Kidney (tissue), 13 donors: ENCODE measurements at regions not wholly inside any gene's neighbourhood (a gene's known extent, or its start where the extent isn't known, plus 50 kb on each side); places are given as distances from the start of the nearest gene placed in this dataset.

ENCODE experiments used
- DNase-seq, 5 donors: peaks; one replicate each; pipeline ENCODE4 v3.0.0-alpha.2; 2013 to 2020
- FAIRE-seq: peaks from 2 replicates; lab custom pipeline; 2012; peaks lifted over from hg19 to GRCh38; lab: Jason Lieb, UNC
- H3K27ac ChIP-seq, 2 donors: one replicate each; pipeline ENCODE4 v1.7.0; 2013; ENCODE audit warnings: low read depth in 2 of 2, low read length in 2 of 2, inconsistent platforms in 1 of 2
- H3K27me3 ChIP-seq: one replicate; pipeline ENCODE4 v1.7.1; 2013; ENCODE audit warnings: low read length, inconsistent platforms; ENCODE audit not compliant: control insufficient read depth, insufficient read depth
- H3K36me3 ChIP-seq, 3 donors: one replicate each; pipeline versions ENCODE4 v1.7.0 to v1.7.1; 2013; ENCODE audit warnings: low read length in 3 of 3, control low read depth in 1 of 3, inconsistent platforms in 1 of 3; ENCODE audit not compliant: insufficient read depth in 3 of 3, control insufficient read depth in 2 of 3
- H3K4me1 ChIP-seq, 3 donors: one replicate each; pipeline versions ENCODE4 v1.7.0 to v1.7.1; 2013; ENCODE audit warnings: low read length in 3 of 3, inconsistent platforms in 1 of 3, low read depth in 1 of 3; ENCODE audit not compliant: control insufficient read depth in 2 of 3, insufficient read depth in 2 of 3
- H3K4me3 ChIP-seq, 3 donors: one replicate each; pipeline versions ENCODE4 v1.7.0 to v1.8.1; 2013; ENCODE audit warnings: low read length in 3 of 3, control low read depth in 1 of 3, inconsistent platforms in 1 of 3
- H3K9ac ChIP-seq, 3 donors: one replicate each; pipeline versions ENCODE4 v1.7.0 to v1.7.1; 2013; ENCODE audit warnings: low read length in 3 of 3, control low read depth in 1 of 3, inconsistent platforms in 1 of 3
- H3K9me3 ChIP-seq, 3 donors: one replicate each; pipeline versions ENCODE4 v1.7.0 to v1.7.1; 2013; ENCODE audit warnings: low read length in 3 of 3, control low read depth in 1 of 3, inconsistent platforms in 1 of 3; ENCODE audit not compliant: control insufficient read depth in 2 of 3, insufficient read depth in 1 of 3
- CTCF ChIP-seq: IDR thresholded peaks from 3 replicates; pipeline ENCODE4 v1.5.1; 2012; ENCODE audit warnings: mild to moderate bottlenecking, moderate library complexity, borderline replicate concordance; ENCODE audit not compliant: insufficient read depth; ENCODE audit errors: extremely low read depth
- intact Hi-C: fragments of 100-400 bp; cut with DNase I; formaldehyde crosslinking; loops from one replicate; pipeline ENCODE4 v1.11.1; 2022
- donor health status: control.
- donor health status: control.
- donor health status: control.
- donor health status: control.
- donor health status: control.
- donor health status: DM: yes; HTN: yes; CAD: no.
- donor health status: Normal renal cell carcinoma (clear cell type).

- intact Hi-C loops = no loop called here
- H3K4me3 ChIP-seq = no peak overlapping the region
- no peak for TF ChIP-seq CTCF
- no peak overlapping the region for H3K27ac ChIP-seq
- H3K36me3 ChIP-seq = no peaks in the 10 kb centered on the region
- peaks cover 2% of the 10 kb centered on the region for H3K27me3 ChIP-seq
- no peaks in the 10 kb centered on the region for H3K9me3 ChIP-seq
- FAIRE-seq = no peak
- peaks cover 0 to 5% (median 0%) of the 10 kb centered on the region in 3 donors for H3K4me1 ChIP-seq
- no peak for DNase-seq
- no peak overlapping the region for H3K9ac ChIP-seq
Measured at GRCh38 chr5:2137444-2138050, 254.8 kb upstream of the IRX4 start.

GRCh38 chr5:2136728-2137333, 254.1 kb upstream of the IRX4 start:
- no peaks in the 10 kb centered on the region for H3K36me3 ChIP-seq
- H3K27me3 ChIP-seq = peaks cover 2% of the 10 kb centered on the region
- H3K9me3 ChIP-seq = no peaks in the 10 kb centered on the region
- H3K27ac ChIP-seq = no peak overlapping the region
- intact Hi-C loops = no loop called here
- no peak for DNase-seq
- no peak for TF ChIP-seq CTCF
- no peak overlapping the region for H3K4me3 ChIP-seq
- H3K9ac ChIP-seq = no peak overlapping the region
- no peak for FAIRE-seq
- H3K4me1 ChIP-seq = peaks cover 0 to 5% (median 0%) of the 10 kb centered on the region in 3 donors

- FAIRE-seq = no peak
- H3K27me3 ChIP-seq = no peaks in the 10 kb centered on the region
- intact Hi-C loops = no loop called here
- no peak overlapping the region for H3K4me3 ChIP-seq
- no peak for DNase-seq
- H3K9me3 ChIP-seq = no peaks in the 10 kb centered on the region
- H3K4me1 ChIP-seq = peaks cover 0 to 5% (median 0%) of the 10 kb centered on the region in 3 donors
- TF ChIP-seq CTCF = no peak
- H3K9ac ChIP-seq = no peak overlapping the region
- no peaks in the 10 kb centered on the region for H3K36me3 ChIP-seq
- H3K27ac ChIP-seq = peak overlapping the region in 1 of 2 donors; percentile 51
Measured at GRCh38 chr5:2135833-2136232, 253.1 kb upstream of the IRX4 start.

GRCh38 chr5:2135354-2135753, 252.6 kb upstream of the IRX4 start:
- H3K4me3 ChIP-seq = no peak overlapping the region
- intact Hi-C loops = no loop called here
- no peak for FAIRE-seq
- no peak overlapping the region for H3K9ac ChIP-seq
- no peaks in the 10 kb centered on the region for H3K27me3 ChIP-seq
- no peaks in the 10 kb centered on the region for H3K9me3 ChIP-seq
- no peak for TF ChIP-seq CTCF
- H3K27ac ChIP-seq = peak overlapping the region; percentile 51 to 62
- no peak for DNase-seq
- H3K4me1 ChIP-seq = peaks cover 0 to 5% (median 0%) of the 10 kb centered on the region in 3 donors
- H3K36me3 ChIP-seq = no peaks in the 10 kb centered on the region
